ENCODE measurements at regions not wholly inside any gene's neighbourhood (a gene's known extent, or its start where the extent isn't known, plus 50 kb on each side); places are given as distances from the start of the nearest gene placed in this dataset.

- TF ChIP-seq POLR2A (IDR thresholded peaks at IDR 0.05) (no peak), CTCF (IDR thresholded peaks at IDR 0.05) (no peak), EP300 (IDR thresholded peaks at IDR 0.05) (no peak)
These were observed 211.0 kb upstream of the ZNF536 start for GRCh38 chr19:30161021-30161655.
